ENCODE measurements at regions not wholly inside any gene's neighbourhood (a gene's known extent, or its start where the extent isn't known, plus 50 kb on each side); places are given as distances from the start of the nearest gene placed in this dataset.

- no peaks in the 10 kb centered on the region for H3K27me3 Mint-ChIP-seq
These were observed 353.7 kb downstream of the FRK start for GRCh38 chr6:115706981-115707380.

DNA sequence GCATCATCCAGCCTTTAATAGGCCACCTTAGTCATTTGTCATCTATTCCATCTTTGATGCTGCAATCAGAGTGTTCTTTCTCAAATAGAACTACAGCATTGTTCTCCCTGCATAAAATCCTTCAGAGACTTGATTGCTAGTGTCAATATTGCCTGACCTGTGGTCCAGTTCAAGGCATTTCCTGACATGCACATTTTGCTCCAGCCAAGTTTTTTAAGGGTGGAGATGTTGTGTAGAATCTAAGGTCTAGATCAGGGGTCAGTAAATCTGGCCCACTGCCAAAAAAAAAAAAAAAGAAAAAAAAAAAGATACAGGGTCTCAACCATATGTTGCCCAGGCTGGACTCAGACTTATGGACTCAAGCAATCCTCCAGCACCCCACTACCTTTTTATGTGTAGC, 354.4 kb downstream of the FRK start:
- Mint-ChIP-seq H3K4me3 (no peak overlapping the region), H3K27ac (no peak overlapping the region), H3K9me3 (peaks cover 10% of the 10 kb centered on the region), H3K27me3 (no peaks in the 10 kb centered on the region), H3K4me1 (no peaks in the 10 kb centered on the region), H3K36me3 (ENCODE audit: low read depth) (no peaks in the 10 kb centered on the region)
- ChIA-PET CTCF (no interaction called here), POLR2A (no interaction called here)
- intact Hi-C loops (cut with micrococcal nuclease) = no loop called here
- no peak for ATAC-seq (ENCODE audit: low read depth)
- no peak for DNase-seq
- no peak for TF ChIP-seq CTCF (IDR thresholded peaks at IDR 0.05)

More at GRCh38 chr6:115706981-115707380, 353.7 kb downstream of the FRK start:
- H3K36me3 Mint-ChIP-seq (ENCODE audit: low read depth) = no peaks in the 10 kb centered on the region
- intact Hi-C loops (cut with micrococcal nuclease) = no loop called here
- ChIA-PET CTCF (no interaction called here), POLR2A (no interaction called here)
- H3K4me1 Mint-ChIP-seq = no peaks in the 10 kb centered on the region
- DNase-seq (no peak), ATAC-seq (ENCODE audit: low read depth) (no peak)
- H3K9me3 Mint-ChIP-seq = peaks cover 7% of the 10 kb centered on the region
- no peak overlapping the region for H3K4me3 Mint-ChIP-seq
- H3K27ac Mint-ChIP-seq = no peak overlapping the region
- TF ChIP-seq CTCF (IDR thresholded peaks at IDR 0.05) = no peak

DNA sequence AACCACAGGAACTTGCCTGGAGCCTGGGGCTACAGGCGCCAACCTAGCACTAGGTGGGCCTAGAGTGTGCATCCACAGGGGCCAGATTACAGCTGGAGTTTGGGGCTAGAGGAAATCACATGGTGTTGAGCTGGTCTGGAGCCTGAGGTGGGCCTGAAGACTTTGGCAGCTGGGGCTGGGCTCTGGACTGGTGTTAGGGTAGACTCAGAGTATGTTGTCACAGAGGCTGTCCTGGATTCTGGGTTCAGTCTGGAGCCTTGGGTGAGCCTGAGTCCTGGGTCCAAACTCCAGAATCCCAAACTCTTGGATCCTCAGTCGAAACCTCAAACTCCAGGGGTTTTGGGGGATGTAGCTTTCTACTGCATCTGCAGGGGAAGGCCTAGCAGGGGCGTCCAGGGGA, 356.7 kb downstream of the FRK start:
- Mint-ChIP-seq H3K4me1 (no peaks in the 10 kb centered on the region), H3K36me3 (ENCODE audit: low read depth) (no peaks in the 10 kb centered on the region), H3K27ac (no peak overlapping the region), H3K27me3 (no peaks in the 10 kb centered on the region), H3K9me3 (peaks cover 10% of the 10 kb centered on the region), H3K4me3 (no peak overlapping the region)
- DNase-seq = no peak
- CTCF ChIA-PET = no interaction called here
- POLR2A ChIA-PET = no interaction called here
- intact Hi-C loops (cut with micrococcal nuclease) = no loop called here
- no peak for ATAC-seq (ENCODE audit: low read depth)
- TF ChIP-seq CTCF (IDR thresholded peaks at IDR 0.05) = no peak

GRCh38 chr6:115691433-115691832, 369.3 kb downstream of the FRK start:
- ATAC-seq (ENCODE audit: low read depth) (no peak), DNase-seq (no peak)
- POLR2A ChIA-PET = no interaction called here
- CTCF ChIA-PET = no interaction called here
- intact Hi-C loops (cut with micrococcal nuclease) = no loop called here
- Mint-ChIP-seq H3K9me3 (no peaks in the 10 kb centered on the region), H3K4me1 (no peaks in the 10 kb centered on the region), H3K27me3 (no peaks in the 10 kb centered on the region), H3K36me3 (ENCODE audit: low read depth) (no peaks in the 10 kb centered on the region), H3K4me3 (no peak overlapping the region), H3K27ac (no peak overlapping the region)
- TF ChIP-seq CTCF (IDR thresholded peaks at IDR 0.05) = no peak

DNA sequence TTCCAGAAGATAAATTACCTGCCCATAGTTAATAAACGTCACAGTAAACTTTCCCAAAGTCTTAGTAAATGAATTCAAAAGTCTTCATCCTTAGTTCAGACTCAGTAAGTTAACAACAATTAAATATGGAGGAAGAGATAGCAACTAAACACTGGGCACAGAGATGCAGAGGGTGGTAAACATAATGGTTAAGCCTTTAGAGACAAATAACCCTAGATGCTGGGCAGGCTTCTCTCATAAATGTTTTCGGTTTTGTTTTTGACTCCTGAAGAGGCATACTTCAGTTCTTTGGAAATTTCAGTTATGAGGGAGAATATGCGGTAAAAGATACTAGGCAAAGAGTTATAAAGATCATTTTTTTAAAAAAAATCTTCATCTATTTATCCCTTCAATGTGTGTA, 369.8 kb downstream of the FRK start:
- H3K9me3 Mint-ChIP-seq = no peaks in the 10 kb centered on the region
- intact Hi-C loops (cut with micrococcal nuclease) = no loop called here
- POLR2A ChIA-PET = no interaction called here

More for the DNA sequence above, 369.8 kb downstream of the FRK start:
- CTCF ChIA-PET = no interaction called here
- DNase-seq (no peak), ATAC-seq (ENCODE audit: low read depth) (no peak)
- no peak overlapping the region for H3K4me3 Mint-ChIP-seq
- H3K4me1 Mint-ChIP-seq = no peaks in the 10 kb centered on the region
- H3K27ac Mint-ChIP-seq = no peak overlapping the region
- TF ChIP-seq CTCF (IDR thresholded peaks at IDR 0.05) = no peak
- no peaks in the 10 kb centered on the region for H3K27me3 Mint-ChIP-seq
- no peaks in the 10 kb centered on the region for H3K36me3 Mint-ChIP-seq (ENCODE audit: low read depth)
